Mesenchymal stem cell (in vitro differentiated cells and primary cell): ENCODE measurements at regions not wholly inside any gene's neighbourhood (a gene's known extent, or its start where the extent isn't known, plus 50 kb on each side); places are given as distances from the start of the nearest gene placed in this dataset.
A peak's percentile ranks its signal among the peaks of the same experiment; 100 is the strongest.

Experiments
- DNase-seq: peaks from one replicate; pipeline ENCODE4 v3.0.0-alpha.2; 2013
- H2AFZ ChIP-seq: one replicate; pipeline ENCODE4 v1.6.1; 2013; ENCODE audit warnings: low read depth, mild to moderate bottlenecking, control low read depth, inconsistent platforms, low read length, moderate library complexity
- H2AK5ac ChIP-seq: 2 replicates; pipeline ENCODE4 v1.6.1; 2013; ENCODE audit warnings: low read length, moderate library complexity, mild to moderate bottlenecking, inconsistent platforms; ENCODE audit not compliant: severe bottlenecking
- H2BK120ac ChIP-seq: one replicate; pipeline ENCODE4 v1.6.1; 2013; ENCODE audit warnings: low read depth, mild to moderate bottlenecking, inconsistent platforms, low read length, moderate library complexity
- H2BK12ac ChIP-seq, 2 experiments: one replicate each; pipeline ENCODE4 v1.6.1; 2013; ENCODE audit warnings: inconsistent platforms in 2 of 2, low read length in 2 of 2, mild to moderate bottlenecking in 2 of 2, moderate library complexity in 2 of 2, control low read depth in 1 of 2
- H2BK15ac ChIP-seq: one replicate; pipeline ENCODE4 v1.6.1; 2013; ENCODE audit warnings: mild to moderate bottlenecking, low read depth, inconsistent platforms; ENCODE audit not compliant: poor library complexity, severe bottlenecking
- H2BK5ac ChIP-seq: 2 replicates; pipeline ENCODE4 v1.6.1; 2013; ENCODE audit warnings: low read depth, mild to moderate bottlenecking, low read length, control low read depth, inconsistent platforms; ENCODE audit not compliant: poor library complexity, severe bottlenecking
- H3K14ac ChIP-seq, 2 experiments: one replicate each; pipeline ENCODE4 v1.6.1; 2013; ENCODE audit warnings: inconsistent platforms in 2 of 2, low read length in 2 of 2, control low read depth in 1 of 2, mild to moderate bottlenecking in 1 of 2, moderate library complexity in 1 of 2
- H3K18ac ChIP-seq, 2 experiments: one replicate each; pipeline ENCODE4 v1.6.1; 2013; ENCODE audit warnings: inconsistent platforms in 2 of 2, low read length in 2 of 2, control low read depth in 1 of 2, low read depth in 1 of 2, mild to moderate bottlenecking in 1 of 2
- H3K23ac ChIP-seq, 2 experiments: one replicate each; pipeline ENCODE4 v1.6.1; 2013; ENCODE audit warnings: inconsistent platforms in 2 of 2, low read length in 2 of 2, mild to moderate bottlenecking in 2 of 2, moderate library complexity in 2 of 2, control low read depth in 1 of 2
- H3K27ac ChIP-seq: 2 replicates; pipeline ENCODE4 v1.5.1; 2013; ENCODE audit warnings: mild to moderate bottlenecking, moderate library complexity, low read length, control low read depth, inconsistent platforms; ENCODE audit not compliant: poor library complexity, severe bottlenecking
- H3K27me3 ChIP-seq, 2 experiments: 2 replicates each; pipeline versions ENCODE4 v1.6.1 to v1.7.0; 2013; ENCODE audit warnings: low read length in 2 of 2, mild to moderate bottlenecking in 2 of 2, moderate library complexity in 2 of 2, control low read depth in 1 of 2, inconsistent platforms in 1 of 2; ENCODE audit not compliant: control insufficient read depth in 1 of 2, insufficient read depth in 1 of 2
- H3K36me3 ChIP-seq, 2 experiments: 2 replicates each; pipeline versions ENCODE4 v1.6.1 to v1.7.0; 2013; ENCODE audit warnings: low read length in 2 of 2, control low read depth in 1 of 2, inconsistent platforms in 1 of 2, low read depth in 1 of 2, mild to moderate bottlenecking in 1 of 2; ENCODE audit not compliant: insufficient read depth in 2 of 2, control insufficient read depth in 1 of 2
- H3K4ac ChIP-seq, 2 experiments: one replicate each; pipeline ENCODE4 v1.6.1; 2013; ENCODE audit warnings: inconsistent platforms in 2 of 2, low read length in 2 of 2, mild to moderate bottlenecking in 2 of 2, moderate library complexity in 2 of 2, control low read depth in 1 of 2, low read depth in 1 of 2
- H3K4me1 ChIP-seq: 2 replicates; pipeline ENCODE4 v1.6.1; 2013; ENCODE audit warnings: low read depth, low read length, control low read depth; ENCODE audit not compliant: control insufficient read depth, insufficient read depth
- H3K4me2 ChIP-seq: 2 replicates; pipeline ENCODE4 v1.6.1; 2013; ENCODE audit warnings: low read length, mild to moderate bottlenecking, inconsistent platforms; ENCODE audit not compliant: poor library complexity, severe bottlenecking
- H3K4me3 ChIP-seq, 2 experiments: 2 replicates each; pipeline versions ENCODE4 v1.5.1 to v1.7.0; 2013; ENCODE audit warnings: low read length in 2 of 2, mild to moderate bottlenecking in 2 of 2, control low read depth in 1 of 2, low read depth in 1 of 2; ENCODE audit not compliant: insufficient read depth in 1 of 2
- H3K79me1 ChIP-seq: replicated peaks from 2 replicates; pipeline ENCODE4 v1.6.1; 2013; ENCODE audit warnings: mild to moderate bottlenecking, control low read depth, low read length, inconsistent platforms; ENCODE audit not compliant: poor library complexity, severe bottlenecking
- H3K9ac ChIP-seq: 2 replicates; pipeline ENCODE4 v1.7.0; 2013; ENCODE audit warnings: mild to moderate bottlenecking, low read length, moderate library complexity
- H3K9me3 ChIP-seq: 2 replicates; pipeline ENCODE4 v1.7.0; 2013; ENCODE audit warnings: mild to moderate bottlenecking, low read length; ENCODE audit not compliant: control insufficient read depth
- H4K8ac ChIP-seq: one replicate; pipeline ENCODE4 v1.6.1; 2013; ENCODE audit warnings: inconsistent platforms, mild to moderate bottlenecking, low read length, moderate library complexity
- H4K91ac ChIP-seq: one replicate; pipeline ENCODE4 v1.6.1; 2013; ENCODE audit warnings: mild to moderate bottlenecking, low read length, inconsistent platforms
- WGBS: methylation state at CpG from one replicate; pipeline ENCODE4 v1.1.7; 2013; ENCODE audit warnings: mixed read lengths; 5-methylcytosine and 5-hydroxymethylcytosine counted together

GRCh38 chr1:193819376-193819775, 633.0 kb upstream of the B3GALT2 start:
- H3K27me3 ChIP-seq: no peaks in the 10 kb centered on the region
- H3K4me3 ChIP-seq: no peak overlapping the region
- no peaks in the 10 kb centered on the region for H3K36me3 ChIP-seq
- no peak overlapping the region for H4K8ac ChIP-seq
- no peaks in the 10 kb centered on the region for H3K79me1 ChIP-seq
- H2BK120ac ChIP-seq: no peak overlapping the region
- H2AK5ac ChIP-seq: no peak overlapping the region
- peaks cover 43% of the 10 kb centered on the region for H3K9me3 ChIP-seq
- no peak overlapping the region for H3K14ac ChIP-seq
- H3K4me2 ChIP-seq: no peak overlapping the region
- no peaks in the 10 kb centered on the region for H3K4me1 ChIP-seq
- no peak overlapping the region for H2BK12ac ChIP-seq
- no peak for DNase-seq
- H3K18ac ChIP-seq: no peak overlapping the region
- no peak overlapping the region for H2AFZ ChIP-seq
- H3K23ac ChIP-seq: no peak overlapping the region
- no peak overlapping the region for H2BK15ac ChIP-seq
- no peak overlapping the region for H3K4ac ChIP-seq
- no peak overlapping the region for H4K91ac ChIP-seq
- no peak overlapping the region for H3K27ac ChIP-seq
- H3K9ac ChIP-seq: no peak overlapping the region
- no peak overlapping the region for H2BK5ac ChIP-seq

DNA sequence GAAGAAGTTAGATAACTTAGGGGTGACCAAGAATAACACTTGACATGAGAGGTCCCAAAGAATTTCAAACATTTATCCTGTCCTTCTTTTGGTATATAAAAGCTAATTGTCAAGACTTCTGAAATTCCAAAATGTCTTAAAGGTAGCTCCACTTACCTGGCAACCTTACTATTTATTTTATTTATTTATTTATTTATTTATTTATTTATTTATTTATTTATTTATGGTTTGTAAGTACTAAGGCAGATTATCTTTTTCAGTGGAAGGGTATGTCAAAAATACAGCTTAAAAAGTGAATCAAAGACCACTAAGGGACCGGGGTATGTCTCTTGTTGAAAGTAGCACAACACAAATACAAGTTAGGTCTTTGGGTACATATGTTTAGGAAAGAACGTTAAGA, 620.8 kb upstream of the B3GALT2 start:
- WGBS: 79% methylated on average over 2 of the region's 2 CpGs
- no peak overlapping the region for H2BK12ac ChIP-seq
- no peak for DNase-seq

DNA sequence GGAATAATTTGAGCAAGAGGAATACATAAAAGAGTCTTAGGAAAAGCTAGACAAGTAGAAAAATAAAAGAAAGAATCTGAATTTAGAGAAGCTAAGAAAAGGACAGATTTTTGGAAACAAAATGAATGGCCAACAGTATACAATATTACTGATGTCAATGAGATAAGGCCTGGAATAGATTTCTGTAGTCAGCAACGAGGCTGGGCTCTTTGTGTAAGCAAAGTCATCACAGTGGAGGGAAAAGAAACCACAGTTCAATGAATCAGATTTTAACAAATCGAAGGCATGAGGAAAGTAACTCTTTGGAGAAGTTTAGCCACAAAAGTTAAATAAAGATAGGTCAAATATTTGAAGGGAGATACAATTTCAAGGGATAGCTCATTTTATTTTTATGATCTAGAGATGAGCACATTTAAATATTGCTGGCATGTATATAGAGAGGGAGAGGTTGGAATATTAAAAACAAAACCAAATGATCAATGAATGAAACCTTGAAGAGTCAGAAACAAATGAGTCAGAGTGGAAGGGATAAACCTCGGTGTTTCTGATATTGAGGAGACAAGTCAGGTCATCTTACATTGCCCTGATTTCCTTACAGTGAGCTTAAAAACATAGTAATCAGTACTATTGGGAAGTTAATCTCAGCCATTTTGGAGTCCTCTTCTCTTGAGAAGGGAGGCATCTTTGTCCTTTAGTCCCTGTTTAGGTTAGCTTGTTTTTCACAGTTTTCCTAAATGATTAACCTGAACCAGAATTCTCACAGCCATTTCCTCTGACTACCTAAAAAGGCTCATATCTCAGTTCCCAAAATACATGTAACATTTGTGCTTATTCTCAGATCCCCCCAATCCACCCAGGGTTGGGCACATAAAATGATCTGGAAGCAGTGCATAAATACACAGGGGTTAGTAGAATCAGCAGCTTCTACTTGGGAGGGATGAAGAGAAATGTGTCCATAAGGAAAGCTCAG, 620.0 kb upstream of the B3GALT2 start:
- Histone ChIP-seq H3K27me3 (no peaks in the 10 kb centered on the region), H3K79me1 (no peaks in the 10 kb centered on the region), H2AK5ac (no peak overlapping the region)

More for the DNA sequence above, 620.8 kb upstream of the B3GALT2 start:
- no peak overlapping the region for H4K8ac ChIP-seq
- H2AFZ ChIP-seq: no peak overlapping the region
- H3K27ac ChIP-seq: no peak overlapping the region
- no peaks in the 10 kb centered on the region for H3K79me1 ChIP-seq
- no peaks in the 10 kb centered on the region for H3K4me1 ChIP-seq
- no peak overlapping the region for H3K18ac ChIP-seq
- H3K4me2 ChIP-seq: no peak overlapping the region
- H2BK120ac ChIP-seq: no peak overlapping the region
- no peak overlapping the region for H3K4ac ChIP-seq
- H4K91ac ChIP-seq: no peak overlapping the region
- H3K9ac ChIP-seq: no peak overlapping the region
- no peak overlapping the region for H2AK5ac ChIP-seq
- H2BK5ac ChIP-seq: no peak overlapping the region
- no peak overlapping the region for H3K14ac ChIP-seq
- H3K23ac ChIP-seq: no peak overlapping the region
- H3K36me3 ChIP-seq: no peaks in the 10 kb centered on the region
- no peaks in the 10 kb centered on the region for H3K27me3 ChIP-seq
- H2BK15ac ChIP-seq: no peak overlapping the region
- no peak overlapping the region for H3K4me3 ChIP-seq
- peaks cover 18% of the 10 kb centered on the region for H3K9me3 ChIP-seq

DNA sequence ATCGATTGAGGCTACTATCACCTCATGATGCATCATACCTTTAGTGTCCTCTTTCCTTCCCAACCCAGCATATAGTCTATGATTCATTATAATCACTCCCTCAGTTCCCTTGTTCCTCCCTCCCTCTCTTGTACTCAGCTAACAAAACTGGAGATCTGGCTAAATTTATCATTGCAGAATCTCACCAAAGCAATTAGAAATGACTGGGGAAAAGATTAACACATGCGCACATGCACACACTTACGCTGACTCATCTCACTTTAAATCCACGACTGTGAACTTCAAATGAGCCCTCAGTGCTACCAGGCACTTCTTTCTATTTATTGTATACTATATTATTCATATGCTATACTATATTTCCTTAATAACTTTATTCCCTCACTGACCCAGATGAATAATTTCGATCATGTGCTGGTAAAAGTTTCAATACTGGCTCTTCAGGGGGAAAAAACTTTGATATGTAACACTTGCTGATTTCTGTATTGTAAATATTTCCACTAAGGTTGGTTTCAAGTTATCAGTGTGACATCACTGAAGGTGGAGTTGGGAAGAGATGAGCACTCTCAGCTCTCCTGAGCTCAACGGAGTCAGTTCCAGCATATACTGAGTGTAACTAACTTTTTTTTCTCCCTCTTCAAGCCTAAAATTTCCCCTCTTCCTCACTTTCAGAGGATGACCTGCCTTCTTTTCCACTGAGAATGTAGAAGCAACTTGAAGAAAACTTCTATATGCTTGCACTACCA, 613.7 kb upstream of the B3GALT2 start:
- H2BK15ac ChIP-seq: no peak overlapping the region

More for the DNA sequence above, 620.0 kb upstream of the B3GALT2 start:
- Histone ChIP-seq H2BK120ac (no peak overlapping the region), H3K4ac (no peak overlapping the region), H3K4me1 (no peaks in the 10 kb centered on the region), H3K23ac (no peak overlapping the region), H3K14ac (no peak overlapping the region), H3K4me3 (no peak overlapping the region), H3K27ac (no peak overlapping the region), H4K91ac (no peak overlapping the region), H3K36me3 (no peaks in the 10 kb centered on the region), H2BK12ac (no peak overlapping the region), H2AFZ (no peak overlapping the region), H3K4me2 (no peak overlapping the region), H3K9ac (no peak overlapping the region), H2BK15ac (no peak overlapping the region), H4K8ac (no peak overlapping the region), H2BK5ac (no peak overlapping the region), H3K18ac (no peak overlapping the region), H3K9me3 (peaks cover 18% of the 10 kb centered on the region)
- no peak for DNase-seq
- WGBS: 73% methylated on average over 3 of the region's 3 CpGs

More for the DNA sequence above, 613.7 kb upstream of the B3GALT2 start:
- Histone ChIP-seq H3K79me1 (no peaks in the 10 kb centered on the region), H3K9me3 (peaks cover 6% of the 10 kb centered on the region), H3K4me1 (no peaks in the 10 kb centered on the region), H4K8ac (no peak overlapping the region), H2AK5ac (no peak overlapping the region), H3K27me3 (no peaks in the 10 kb centered on the region), H4K91ac (no peak overlapping the region), H3K23ac (no peak overlapping the region), H3K27ac (no peak overlapping the region), H3K18ac (no peak overlapping the region), H3K4ac (no peak overlapping the region), H2BK12ac (no peak overlapping the region), H3K36me3 (no peaks in the 10 kb centered on the region), H2BK5ac (no peak overlapping the region), H3K4me2 (no peak overlapping the region), H3K4me3 (no peak overlapping the region), H3K14ac (no peak overlapping the region), H2AFZ (no peak overlapping the region), H3K9ac (no peak overlapping the region), H2BK120ac (no peak overlapping the region)
- peak; percentile 59 for DNase-seq
- 71% methylated on average over 4 of the region's 6 CpGs for WGBS
